Dedifferentiated amniotic fluid mesenchymal stem cell (primary cell): ENCODE measurements at regions not wholly inside any gene's neighbourhood (a gene's known extent, or its start where the extent isn't known, plus 50 kb on each side); places are given as distances from the start of the nearest gene placed in this dataset.

ENCODE experiments used
- DNase-seq: peaks from one replicate; pipeline ENCODE4 v3.0.0-alpha.2; 2016; ENCODE audit errors: extremely low spot score

DNA sequence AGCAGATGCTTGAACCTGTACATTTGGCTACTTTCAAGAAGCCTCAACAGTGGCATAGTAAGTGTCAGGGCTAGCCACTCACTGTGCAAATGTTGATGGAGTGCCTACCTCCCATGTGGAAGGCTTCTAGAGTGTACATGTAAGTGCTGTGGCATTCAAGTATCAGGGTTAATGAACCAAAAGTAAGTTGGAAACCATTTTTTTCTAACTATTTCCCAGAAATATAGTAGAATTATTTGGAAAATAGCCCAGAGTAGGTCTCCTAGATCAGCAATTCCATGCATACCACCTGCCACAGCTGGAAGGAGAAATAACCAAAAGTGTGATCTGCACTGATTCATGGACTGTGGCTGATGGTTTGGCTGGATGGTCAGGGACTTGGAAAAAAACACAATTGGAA lies 53.3 kb downstream of the FOXD1 start:
- DNase-seq: no peak

DNA sequence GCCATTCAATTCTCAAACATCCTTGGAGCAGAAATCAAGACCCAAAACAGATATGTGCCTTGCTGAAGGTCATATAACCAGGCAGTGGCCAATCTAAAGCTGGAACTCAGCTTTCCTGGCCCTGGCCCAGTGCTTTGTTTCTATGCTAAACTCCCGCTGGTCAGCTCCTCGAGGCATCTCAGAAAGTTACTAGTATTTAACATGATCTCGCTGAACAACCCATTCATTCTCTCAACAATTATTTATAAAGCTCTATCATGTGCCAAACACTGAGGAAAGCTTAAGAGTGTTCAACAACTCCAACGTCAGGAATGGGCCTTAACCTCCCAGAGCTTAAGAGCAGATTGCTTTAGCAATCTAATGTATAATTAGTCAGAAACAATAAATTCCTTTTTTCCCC lies 54.0 kb downstream of the FOXD1 start:
- no peak for DNase-seq

DNA sequence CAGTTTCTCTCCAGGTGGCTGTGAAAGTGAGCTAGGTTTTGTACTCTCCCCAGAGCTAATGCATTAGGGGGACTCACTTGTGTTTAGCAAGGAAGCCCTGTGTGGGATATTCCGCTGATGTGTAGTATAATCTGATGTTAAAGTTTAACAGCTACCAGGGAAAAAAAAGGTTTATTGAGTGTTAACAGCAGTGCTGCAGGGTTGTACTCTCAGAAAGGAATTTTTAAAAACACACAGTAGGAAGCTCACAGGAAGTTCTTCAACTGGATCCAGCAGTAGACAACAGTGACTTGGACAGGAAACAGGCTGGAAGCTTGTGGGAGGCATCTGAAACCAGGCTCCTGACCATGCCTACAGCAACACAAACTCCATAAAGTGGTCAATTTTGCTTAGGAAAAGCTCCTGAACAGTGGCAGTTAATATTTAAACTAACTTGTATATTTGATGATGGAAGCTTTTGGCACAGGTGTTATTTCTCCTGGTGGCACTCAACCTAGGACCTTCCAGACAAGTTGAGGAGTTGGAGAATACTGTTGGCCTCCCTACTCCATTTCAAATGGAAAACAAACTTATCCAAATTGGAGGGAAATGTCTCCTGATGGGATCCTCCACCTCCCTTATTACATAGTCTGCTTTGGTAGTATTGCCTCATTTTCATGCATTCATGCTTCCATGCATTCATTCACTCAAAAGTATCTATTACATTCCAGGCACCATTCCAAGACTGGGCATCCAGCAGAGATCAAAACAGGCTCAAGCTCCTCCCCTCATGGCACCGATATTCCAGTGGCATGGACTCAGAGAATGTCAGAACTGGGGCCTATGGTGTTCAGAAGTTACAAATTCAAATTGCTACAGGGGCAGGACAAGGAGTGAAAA lies 54.7 kb downstream of the FOXD1 start:
- DNase-seq: no peak

DNA sequence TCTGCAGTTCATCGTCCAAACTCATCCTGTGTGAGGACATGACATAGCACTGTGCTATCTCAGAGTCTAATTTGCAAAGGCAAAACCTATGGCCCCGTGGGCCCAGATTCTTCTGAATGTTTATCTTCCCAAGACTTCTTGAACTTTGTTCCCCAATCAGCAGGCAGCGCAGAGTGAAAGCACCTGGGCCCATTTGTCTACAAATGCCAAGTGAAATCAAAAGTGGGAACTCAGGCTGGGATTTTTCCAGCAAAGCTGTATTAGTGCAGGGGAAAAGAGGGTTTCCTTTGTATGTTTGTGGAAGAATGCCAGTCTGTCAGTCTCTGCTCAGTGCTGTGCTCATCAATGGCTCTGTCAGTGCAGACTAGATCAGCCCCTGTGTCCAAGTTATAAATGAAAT lies 55.8 kb downstream of the FOXD1 start:
- DNase-seq: no peak

DNA sequence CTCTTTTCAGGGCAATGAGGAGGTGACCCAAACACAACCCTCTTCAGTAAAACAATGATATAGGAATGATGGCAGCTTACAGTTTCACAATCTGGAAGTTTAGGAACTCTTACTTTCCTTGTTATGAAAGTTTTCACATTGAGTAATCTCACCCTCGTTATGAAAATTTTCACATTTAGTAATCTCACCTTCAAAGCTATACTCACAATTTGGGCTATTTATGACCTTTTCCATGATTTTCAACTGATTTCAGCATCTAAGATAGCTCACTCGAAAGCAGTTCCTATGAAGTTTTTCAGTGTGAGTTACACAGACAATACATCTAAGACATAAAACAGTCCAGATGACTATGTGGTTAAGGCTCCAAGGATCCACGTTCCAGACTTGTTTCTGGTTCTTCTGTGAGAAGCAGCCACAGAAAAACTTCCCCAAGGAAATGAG lies 57.1 kb downstream of the FOXD1 start:
- DNase-seq: peak; percentile 33

DNA sequence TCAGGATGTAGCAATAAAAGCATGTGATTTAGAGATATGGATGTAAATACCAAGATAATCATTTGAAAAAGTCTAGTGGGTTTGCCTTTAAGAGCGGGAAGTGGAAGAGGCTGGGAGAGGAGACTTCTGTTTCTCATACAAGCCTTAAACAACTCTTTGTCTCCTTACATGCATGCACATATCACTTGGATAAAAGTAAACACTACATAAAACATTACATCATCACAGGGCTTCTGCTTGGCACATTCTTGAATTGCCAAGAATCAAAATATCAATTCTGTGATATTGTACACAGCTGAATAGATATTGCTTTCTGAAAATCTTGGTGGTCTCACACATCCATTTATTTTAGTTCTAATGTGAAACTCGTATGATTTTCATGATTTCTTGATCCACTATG lies 57.6 kb downstream of the FOXD1 start:
- no peak for DNase-seq

DNA sequence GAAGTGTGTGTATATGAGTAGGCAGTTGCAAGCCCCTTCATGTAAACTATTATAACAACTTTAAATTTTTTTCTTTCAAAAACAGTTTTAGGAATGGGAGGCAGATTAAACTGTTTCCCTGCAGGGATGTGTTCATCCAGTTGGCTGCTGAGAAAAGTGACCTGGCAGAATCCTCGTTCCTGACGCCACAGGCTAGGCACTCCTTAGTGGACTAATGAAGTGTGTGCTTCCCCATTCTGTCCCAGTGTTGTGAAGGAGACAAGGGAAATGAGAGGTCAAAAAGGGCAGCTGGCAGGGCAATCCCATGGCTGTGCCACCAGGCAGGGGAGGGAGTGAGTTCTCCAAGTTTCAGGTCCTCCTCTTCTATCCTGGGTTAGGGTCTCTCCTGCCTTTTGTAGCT lies 59.8 kb downstream of the FOXD1 start:
- no peak for DNase-seq

DNA sequence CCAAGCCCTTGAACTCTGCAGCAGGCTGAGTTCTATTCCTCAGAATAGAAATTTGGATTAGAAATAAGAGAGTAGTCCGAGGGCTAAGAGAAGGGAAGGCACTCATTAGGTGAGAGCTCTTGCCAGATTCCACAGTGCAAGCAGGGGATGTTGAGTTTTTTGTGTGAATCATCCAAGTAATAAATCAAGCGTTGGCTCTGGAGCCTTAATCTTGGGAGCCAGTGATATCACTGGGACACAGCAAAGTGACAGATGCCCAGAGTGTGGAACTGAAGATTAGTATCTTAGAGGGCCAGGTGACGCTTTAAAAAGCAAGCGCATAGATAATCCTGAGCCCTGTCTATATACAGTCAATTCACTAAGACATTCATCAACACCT lies 60.3 kb downstream of the FOXD1 start:
- DNase-seq: no peak

DNA sequence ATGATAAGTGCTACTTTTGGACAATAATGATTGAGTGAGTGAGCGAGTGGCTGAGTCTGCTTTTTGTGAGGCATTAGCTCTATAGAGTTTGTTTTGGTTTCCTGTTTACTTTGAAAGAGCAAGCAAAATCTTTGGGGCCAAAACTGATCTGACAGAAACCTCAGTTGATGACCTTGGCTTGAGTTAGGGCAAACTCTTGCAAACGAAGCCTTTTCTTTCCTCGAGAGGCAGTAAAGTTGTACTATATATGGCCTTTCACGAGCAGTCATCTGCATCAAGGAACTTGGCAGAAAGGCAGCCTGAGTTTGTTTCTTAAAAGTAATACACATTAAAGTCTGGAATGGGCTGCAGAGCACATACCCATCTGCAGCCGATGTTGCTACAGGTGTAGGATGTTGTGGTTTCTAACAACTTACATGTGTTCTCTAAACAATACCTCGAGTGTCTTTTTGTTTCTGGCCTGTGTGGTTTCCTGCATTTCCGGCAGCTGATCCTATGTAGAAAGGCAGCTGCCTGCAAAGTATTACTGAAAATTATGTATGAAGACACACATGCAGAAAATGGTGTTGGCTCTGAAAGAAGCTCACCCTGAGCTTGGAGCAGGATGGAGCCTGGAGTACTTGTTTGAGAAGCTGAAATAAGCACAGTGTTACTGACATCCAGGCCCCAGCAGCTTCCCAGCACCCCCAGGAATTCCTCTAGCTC lies 60.8 kb downstream of the FOXD1 start:
- DNase-seq: no peak

DNA sequence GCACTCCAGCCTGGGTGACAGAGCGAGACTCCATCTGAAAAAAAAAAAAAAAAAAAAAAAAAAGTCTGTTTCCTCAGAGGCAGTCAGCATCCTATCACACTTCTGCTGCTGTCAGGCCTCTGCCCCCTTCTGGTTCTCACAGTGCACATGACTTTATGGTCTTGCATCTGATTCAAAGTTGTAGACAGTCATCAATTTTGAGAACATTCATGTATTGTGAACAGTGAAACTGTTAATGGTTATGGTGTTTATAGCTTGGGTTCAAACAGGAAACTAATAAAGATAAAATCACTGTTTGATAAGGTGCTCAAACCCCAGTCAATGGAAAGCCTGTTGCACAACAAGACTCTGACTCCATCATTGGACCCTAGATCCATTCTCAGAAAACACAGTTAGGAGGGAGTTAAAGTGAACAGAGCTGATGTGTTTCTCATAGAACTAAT lies 61.4 kb downstream of the FOXD1 start:
- DNase-seq: no peak

DNA sequence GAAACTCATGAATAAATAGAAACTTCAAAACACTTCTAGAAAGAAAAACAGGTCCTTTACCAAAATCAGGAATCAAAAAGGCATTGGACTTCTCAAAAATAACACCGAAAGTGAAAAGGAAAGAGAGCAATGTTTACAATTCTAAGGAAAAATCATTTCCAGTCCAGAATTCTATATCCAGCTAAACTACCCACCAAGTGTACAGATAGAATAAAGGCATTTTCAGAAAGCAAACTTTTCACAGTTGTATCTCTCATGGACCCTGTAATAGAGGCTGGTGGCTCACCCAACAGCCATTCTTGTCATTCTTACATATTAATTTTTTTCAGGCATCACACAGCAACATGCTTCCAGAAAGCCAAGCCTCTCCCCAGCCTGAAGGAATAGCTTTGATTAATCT lies 63.7 kb downstream of the FOXD1 start:
- DNase-seq: no peak

DNA sequence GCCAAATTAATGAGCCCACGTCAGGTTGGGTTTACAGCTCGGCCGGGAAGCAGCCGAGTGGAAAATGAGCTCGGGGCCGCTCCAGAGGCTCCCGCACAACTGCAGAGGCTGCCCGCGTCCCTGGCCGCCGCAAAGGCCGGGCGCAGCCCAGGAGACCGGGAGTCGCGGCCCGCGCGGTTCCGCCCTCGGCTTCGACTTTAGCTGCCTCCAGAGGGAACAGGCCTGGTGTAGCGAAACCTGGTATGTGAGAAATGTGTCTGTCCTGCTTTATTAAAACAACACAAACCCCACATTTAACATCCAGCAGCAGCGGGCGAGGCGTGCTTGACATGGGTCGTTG lies 66.2 kb downstream of the FOXD1 start:
- DNase-seq: no peak

DNA sequence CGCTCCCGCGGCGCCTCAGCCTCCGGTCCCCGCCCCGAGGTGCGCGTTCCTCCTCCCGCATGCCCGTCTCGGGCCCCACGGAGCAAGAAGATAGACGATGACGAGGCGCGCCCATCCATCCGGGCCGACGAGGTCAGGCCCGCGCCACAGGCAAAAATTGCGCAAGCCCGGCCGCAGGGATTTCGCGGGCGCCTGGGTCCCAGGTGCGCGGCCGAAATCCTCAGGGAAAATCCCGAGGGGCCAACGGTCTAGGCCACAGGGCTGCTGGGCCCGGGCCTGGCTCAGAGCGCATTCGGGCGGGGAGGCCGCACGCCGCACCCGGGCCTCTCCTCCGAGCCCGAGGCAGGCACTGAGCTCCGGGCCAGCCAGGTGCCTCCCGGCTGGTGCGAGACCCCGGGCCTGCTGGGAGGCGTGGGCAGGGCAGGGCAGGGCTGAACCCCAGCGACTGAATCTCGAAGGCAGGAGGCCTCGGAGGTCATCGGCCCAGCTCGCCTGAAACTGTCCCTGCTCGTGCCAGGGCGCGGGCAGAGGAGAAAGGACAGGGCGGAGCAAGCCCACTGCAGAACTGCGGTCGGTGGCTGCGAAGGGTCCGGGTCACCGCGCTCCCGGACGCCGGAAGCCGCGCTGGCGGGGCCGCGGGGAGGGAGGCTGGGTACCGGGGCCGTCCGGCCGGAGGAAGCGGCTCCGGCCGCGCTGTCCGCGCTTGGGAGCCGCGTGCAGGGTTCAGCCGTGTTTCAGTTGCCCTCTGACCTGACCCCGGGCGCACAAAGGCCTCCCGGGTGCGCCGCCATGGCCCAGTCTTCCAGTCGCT lies 66.8 kb downstream of the FOXD1 start:
- DNase-seq: no peak

DNA sequence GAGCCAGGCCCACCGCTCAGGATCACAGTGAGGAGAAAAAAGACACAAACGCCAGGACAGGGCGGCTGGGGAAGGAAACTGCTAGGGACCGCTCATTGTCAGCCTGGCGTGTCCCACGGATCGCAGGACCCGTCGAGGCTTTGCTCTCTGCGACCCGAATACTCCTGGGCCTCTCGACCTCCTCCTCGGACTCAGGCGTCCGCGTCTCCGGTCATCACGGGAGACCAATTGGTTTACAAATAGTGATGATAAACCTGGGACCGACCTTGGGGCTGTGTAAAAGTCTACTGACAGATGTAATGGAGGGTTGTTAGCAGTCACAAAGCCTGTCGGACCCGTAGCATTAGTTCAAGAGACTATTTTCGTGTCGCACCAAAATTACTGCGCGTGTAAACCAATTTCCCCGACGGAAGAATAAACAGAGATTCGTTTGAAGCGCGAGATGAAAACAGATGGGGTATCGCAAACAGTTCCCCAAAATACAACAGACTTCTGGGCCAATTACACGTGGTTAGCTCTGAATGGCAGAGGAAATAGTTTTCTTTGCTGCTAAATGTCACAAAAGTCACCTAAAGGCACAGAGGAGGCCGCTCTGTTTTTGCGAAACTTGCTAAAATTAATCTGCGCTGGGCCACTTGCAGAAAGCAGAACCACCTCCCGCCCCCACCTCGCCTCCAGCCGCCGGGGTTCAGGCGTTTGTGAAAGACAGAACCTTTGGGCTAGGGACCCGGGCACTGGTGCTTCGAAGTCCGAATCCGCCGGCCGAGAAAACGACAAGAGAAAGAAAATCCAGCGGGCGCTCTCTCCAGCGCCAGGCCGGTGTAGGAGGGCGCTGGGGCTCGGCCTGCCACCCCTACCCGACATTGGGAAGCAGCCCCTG lies 67.6 kb downstream of the FOXD1 start:
- no peak for DNase-seq

DNA sequence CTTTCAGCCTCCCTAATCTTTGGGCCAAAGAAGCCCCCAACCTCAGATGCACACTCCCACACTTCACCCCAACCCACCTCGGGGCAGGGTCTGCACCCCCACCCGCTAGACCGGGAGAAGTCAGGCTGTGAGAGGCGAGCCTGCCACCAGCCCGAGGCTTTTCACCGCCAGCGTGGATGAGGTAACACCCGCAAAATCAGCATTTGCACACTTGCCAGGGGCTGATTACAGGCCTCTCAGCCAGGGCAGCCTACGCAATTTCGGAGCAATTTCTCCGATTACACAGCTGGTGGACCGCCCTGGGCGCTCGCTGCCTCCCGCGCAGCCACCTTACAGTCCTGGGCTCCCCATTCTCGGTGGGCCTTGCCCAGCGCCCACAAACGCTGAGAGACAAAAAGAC lies 68.5 kb downstream of the FOXD1 start:
- no peak for DNase-seq

DNA sequence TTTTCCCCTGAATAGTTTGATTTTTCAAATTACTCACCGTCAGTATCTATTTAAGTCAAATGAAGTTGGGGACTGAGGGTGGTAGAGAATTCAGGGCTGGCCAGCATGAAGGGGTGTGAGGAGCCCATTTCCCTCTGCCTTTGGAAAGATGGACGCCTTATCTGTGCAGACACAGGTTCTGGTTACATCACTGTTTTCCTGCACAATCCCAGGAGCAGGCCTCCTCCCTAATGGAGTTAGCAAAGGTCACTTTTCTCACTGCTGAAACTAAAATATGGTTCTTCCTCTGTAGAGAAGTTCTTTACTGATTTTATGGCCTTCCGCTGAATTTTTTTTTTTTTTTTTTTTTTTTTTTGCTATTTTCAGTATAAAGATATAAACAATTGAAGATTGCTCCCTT lies 69.1 kb downstream of the FOXD1 start:
- no peak for DNase-seq

DNA sequence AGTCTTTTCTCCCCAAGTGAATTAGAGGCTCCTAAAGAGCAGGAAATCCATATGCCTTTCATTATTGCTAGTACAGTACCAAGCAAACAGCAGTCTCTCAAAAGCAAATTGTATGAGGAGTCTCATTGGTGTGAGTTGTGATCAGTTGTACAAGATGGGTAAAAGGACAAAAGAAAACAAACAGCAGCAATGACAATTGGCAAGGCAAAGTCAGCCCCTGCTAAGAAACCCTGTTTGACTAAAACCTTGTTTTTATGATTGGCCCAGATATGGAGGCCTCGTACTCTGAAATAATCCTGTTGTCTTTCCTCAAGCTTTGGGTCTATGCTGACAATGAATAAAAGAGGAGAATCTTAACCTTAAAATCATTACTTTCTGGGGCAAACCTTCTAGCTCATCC lies 69.8 kb downstream of the FOXD1 start:
- DNase-seq: no peak

DNA sequence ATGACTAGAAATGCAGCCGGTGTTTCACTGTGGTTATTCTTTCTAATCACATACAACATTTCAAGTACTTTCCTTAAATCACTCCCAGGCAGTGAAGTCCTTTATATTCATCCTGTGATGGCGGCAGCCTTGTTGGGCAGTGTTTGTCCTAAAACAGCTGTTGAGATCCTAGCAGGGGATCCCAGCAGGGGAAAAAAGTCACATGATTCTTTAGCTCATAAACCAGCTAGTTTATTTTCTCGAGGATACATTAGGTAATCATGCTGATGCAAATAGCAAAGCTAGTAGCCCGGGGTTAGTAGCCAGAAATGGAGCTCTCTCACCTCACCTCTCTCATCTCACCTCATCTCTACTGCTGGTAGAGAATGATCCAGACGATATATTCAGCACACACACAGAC lies 70.5 kb downstream of the FOXD1 start:
- no peak for DNase-seq

DNA sequence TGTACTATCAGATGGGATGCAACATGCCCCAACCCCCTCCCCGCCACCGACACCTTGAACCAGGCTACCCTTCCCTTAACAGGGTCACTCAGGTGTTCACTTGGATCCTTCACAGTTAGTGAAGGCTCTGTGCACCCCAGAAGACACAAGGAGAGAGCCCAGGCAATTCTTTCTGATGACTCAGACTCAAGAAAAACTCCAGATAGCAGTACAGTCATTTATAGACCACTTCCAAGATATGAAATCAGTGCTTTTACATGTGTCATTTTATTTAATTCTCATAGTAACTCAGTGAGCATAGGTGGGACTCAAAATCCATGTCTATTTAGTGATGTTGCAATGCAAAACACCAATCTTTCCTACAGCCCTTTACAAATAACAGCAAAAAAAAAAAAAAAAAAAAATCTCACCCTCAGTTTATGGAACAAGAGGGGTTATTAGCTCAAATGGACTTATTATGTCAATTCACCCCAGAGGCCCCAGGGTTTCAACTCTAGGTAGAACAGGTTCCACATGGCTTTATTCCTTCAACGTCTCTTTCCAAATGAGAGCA lies 71.9 kb downstream of the FOXD1 start:
- DNase-seq: no peak

DNA sequence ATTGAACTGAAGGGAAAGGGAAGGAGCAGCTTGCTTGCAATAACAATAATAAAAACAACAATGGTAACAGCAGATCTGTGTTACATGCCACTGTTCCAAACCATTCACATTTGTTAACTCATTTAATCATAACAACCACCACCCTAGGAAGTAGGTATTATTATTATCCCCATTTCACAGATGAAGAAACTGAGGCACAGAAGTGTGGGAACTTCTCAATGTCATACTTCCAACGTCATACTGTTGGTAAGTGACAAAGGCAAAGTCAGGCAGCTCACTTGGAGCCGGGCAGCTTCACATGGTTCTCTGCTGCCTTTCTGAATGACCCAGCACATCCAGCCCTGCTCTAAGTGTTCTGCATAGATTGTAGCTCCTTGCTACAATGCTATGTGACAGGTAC lies 72.6 kb downstream of the FOXD1 start:
- no peak for DNase-seq

DNA sequence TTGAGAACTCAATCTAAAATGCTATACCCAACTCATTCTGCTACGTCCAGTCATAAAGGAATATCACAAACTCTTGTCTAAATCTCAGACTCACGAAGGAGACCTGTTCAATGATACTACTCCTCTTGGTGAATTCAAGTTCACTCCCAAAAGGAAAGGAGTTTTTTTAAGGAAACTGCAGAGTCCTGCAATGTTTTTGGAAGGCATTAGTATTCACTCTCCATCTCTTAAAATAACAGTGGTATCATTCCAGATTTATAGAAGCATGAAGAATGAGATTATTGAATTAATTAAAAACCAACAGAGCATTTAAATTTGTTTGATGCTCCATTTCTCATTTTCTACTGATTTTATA lies 73.4 kb downstream of the FOXD1 start:
- DNase-seq: no peak
